ENCODE measurements at regions not wholly inside any gene's neighbourhood (a gene's known extent, or its start where the extent isn't known, plus 50 kb on each side); places are given as distances from the start of the nearest gene placed in this dataset.

DNA sequence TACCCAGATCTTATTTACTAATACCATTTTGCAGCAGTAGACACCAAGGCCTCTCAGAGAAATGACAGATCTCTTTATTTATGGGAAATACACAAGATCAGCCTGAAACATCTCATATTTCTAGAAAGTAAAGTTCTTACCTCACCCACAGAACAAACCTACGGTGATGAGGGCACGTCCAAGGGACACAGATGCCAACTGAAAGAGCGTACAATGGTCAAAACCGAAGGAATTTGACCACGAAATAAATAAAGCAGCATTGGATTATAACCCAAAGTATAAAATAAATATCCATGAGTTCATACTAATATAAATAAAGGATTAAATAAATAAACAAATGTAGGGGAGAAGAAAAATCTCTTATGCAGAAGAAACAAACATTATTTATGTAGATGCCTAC lies 747.0 kb downstream of the TNS3 start:
- DNase-seq (ENCODE audit: low read depth), result no peak
- TF ChIP-seq MAX (IDR thresholded peaks at IDR 0.05; ENCODE audit: low read depth, low read length) (no peak), POLR2A (IDR thresholded peaks at IDR 0.05; ENCODE audit: extremely low read depth, insufficient read length) (no peak), MYC (IDR thresholded peaks at IDR 0.05; ENCODE audit: low read depth, low read length) (no peak)
- TF ChIP-seq, protein P1, sequence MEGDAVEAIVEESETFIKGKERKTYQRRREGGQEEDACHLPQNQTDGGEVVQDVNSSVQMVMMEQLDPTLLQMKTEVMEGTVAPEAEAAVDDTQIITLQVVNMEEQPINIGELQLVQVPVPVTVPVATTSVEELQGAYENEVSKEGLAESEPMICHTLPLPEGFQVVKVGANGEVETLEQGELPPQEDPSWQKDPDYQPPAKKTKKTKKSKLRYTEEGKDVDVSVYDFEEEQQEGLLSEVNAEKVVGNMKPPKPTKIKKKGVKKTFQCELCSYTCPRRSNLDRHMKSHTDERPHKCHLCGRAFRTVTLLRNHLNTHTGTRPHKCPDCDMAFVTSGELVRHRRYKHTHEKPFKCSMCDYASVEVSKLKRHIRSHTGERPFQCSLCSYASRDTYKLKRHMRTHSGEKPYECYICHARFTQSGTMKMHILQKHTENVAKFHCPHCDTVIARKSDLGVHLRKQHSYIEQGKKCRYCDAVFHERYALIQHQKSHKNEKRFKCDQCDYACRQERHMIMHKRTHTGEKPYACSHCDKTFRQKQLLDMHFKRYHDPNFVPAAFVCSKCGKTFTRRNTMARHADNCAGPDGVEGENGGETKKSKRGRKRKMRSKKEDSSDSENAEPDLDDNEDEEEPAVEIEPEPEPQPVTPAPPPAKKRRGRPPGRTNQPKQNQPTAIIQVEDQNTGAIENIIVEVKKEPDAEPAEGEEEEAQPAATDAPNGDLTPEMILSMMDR (IDR thresholded peaks at IDR 0.05; ENCODE audit: low read depth, low read length), result no peak
- H3K4me3 ChIP-seq (ENCODE audit: low read depth, low read length), result no peak overlapping the region

DNA sequence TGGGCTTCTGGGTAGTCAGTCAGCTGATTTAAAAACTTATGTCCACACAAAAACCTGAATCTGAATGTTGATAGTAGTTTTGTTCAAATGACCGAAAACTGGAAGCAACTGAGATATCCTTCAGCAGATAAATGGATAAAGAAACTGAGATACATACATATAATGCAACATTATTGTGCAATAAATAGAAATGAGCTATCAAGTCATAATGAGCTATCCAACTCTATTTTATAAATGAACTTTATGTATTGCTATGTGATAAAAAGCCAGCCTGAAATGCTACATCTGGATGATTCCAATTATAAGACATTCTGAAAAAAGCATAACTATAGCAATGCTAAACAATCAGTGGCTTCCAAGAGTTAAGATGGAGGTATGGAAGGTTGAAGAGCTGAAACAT lies 748.7 kb downstream of the TNS3 start:
- no peak for DNase-seq (ENCODE audit: low read depth)
- TF ChIP-seq, protein P1 (IDR thresholded peaks at IDR 0.05; ENCODE audit: low read depth, low read length), result no peak
- TF ChIP-seq MAX (IDR thresholded peaks at IDR 0.05; ENCODE audit: low read depth, low read length) (no peak), MYC (IDR thresholded peaks at IDR 0.05; ENCODE audit: low read depth, low read length) (no peak), POLR2A (IDR thresholded peaks at IDR 0.05; ENCODE audit: extremely low read depth, insufficient read length) (no peak)
- no peak overlapping the region for H3K4me3 ChIP-seq (ENCODE audit: low read depth, low read length)

DNA sequence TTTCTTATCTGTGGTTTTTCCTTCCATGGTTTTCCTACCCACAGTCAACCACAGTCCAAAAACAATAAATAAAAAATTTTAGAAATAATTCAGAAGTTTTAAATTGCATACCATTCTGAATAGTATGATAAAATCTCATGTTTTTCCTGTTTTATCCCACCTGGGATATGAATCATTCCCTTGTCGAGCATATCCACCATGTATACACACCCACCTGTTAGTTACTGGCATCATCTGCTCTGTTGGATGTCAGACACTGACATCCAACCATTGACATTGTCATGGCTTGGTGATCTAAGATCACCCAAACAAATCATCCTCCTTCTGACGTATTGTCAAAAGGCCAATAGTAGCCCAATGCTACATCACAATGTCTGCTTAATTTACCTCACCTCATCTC lies 749.8 kb downstream of the TNS3 start:
- TF ChIP-seq MYC (IDR thresholded peaks at IDR 0.05; ENCODE audit: low read depth, low read length) (no peak), POLR2A (IDR thresholded peaks at IDR 0.05; ENCODE audit: extremely low read depth, insufficient read length) (no peak), MAX (IDR thresholded peaks at IDR 0.05; ENCODE audit: low read depth, low read length) (no peak)
- TF ChIP-seq, protein P1 (IDR thresholded peaks at IDR 0.05; ENCODE audit: low read depth, low read length), result no peak
- H3K4me3 ChIP-seq (ENCODE audit: low read depth, low read length), result no peak overlapping the region
- DNase-seq (ENCODE audit: low read depth), result no peak

DNA sequence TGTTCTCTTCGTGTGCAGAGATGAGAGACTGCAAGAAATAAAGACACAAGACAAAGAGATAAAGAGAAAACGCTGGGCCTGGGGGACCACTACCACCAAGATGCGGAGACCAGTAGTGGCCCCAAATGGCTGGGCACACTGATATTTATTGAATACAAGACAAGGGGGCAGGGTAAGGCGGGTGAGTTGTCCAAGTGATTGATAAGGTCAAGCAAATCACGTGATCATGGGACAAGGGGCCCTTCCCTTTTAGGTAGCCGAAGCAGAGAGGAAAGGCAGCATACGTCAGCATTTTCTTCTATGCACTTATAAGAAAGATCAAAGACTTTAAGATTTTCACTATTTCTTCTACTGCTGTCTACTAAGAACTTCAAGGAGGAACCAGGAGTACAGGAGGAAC lies 762.1 kb downstream of the TNS3 start:
- TF ChIP-seq MAX (IDR thresholded peaks at IDR 0.05; ENCODE audit: low read depth, low read length) (no peak), MYC (IDR thresholded peaks at IDR 0.05; ENCODE audit: low read depth, low read length) (no peak), POLR2A (IDR thresholded peaks at IDR 0.05; ENCODE audit: extremely low read depth, insufficient read length) (no peak)
- TF ChIP-seq, protein P1 (IDR thresholded peaks at IDR 0.05; ENCODE audit: low read depth, low read length), result no peak
- no peak overlapping the region for H3K4me3 ChIP-seq (ENCODE audit: low read depth, low read length)
- DNase-seq (ENCODE audit: low read depth), result no peak

DNA sequence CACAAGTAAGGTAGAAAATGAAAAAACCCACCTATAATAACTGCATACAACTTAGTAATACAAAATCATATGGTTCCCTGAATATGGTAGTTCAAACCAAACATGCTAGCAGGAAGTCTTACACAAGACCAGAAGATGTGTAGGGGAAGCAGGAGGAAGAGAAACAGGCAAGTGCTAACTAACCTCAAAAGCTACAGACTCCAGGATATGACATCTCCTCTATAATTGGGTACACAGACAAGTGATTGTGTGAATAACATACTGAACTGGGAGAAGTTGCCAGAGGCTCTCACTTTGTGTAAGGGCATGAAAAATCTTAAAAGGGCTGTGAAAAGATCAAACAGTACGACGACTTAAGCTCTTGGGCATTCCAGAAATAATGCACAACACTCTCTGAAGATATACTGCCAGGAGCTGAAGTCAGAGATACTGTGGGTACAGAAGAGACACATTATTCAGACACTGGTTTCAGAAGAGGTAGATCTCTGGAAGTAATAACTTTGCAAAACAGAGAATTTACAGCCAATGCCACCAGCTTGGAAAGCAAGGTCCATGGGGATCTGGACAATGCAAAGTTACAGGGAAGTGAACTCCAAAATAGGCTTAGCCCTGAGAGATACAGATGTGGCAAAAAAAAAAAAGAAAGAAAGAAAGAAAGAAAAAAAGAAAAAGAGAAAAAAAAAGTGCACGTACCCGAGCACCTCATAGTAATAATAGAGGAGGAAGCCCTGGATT lies 767.2 kb downstream of the TNS3 start:
- TF ChIP-seq POLR2A (IDR thresholded peaks at IDR 0.05; ENCODE audit: extremely low read depth, insufficient read length), result no peak
- no peak overlapping the region for H3K4me3 ChIP-seq (ENCODE audit: low read depth, low read length)
- no peak for DNase-seq (ENCODE audit: low read depth)

DNA sequence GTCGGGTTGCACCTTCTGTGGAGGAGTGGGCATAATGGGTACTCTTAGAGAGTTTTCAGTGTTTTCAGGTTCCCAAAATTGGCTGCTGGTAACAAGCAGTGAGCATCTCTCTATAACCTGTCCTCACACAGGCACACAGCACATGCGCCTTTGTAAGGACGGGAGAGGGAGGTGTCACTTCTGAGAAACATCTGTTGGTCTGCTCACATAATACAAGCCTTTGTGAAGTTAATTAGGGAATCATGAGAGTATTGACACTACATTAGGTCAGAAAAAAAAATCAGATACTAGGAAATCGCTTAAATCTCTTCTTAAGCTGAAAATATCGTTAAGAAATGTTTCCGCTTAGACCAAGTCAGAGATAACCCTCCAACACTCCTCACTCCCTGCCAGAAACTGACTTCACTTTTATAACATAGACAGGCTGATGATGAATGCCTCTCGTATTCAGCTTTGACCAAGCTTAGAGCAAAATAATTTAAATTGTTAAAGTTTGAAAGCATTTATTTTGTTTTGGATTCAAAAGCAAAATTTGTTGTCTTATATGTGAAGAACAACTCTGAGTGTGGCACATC lies 769.7 kb downstream of the TNS3 start:
- no peak for TF ChIP-seq MYC (IDR thresholded peaks at IDR 0.05; ENCODE audit: low read depth, low read length)
- no peak for TF ChIP-seq POLR2A (IDR thresholded peaks at IDR 0.05; ENCODE audit: extremely low read depth, insufficient read length)
- no peak for TF ChIP-seq MAX (IDR thresholded peaks at IDR 0.05; ENCODE audit: low read depth, low read length)
- TF ChIP-seq, protein P1 (IDR thresholded peaks at IDR 0.05; ENCODE audit: low read depth, low read length), result no peak
- H3K4me3 ChIP-seq (ENCODE audit: low read depth, low read length), result no peak overlapping the region
- no peak for DNase-seq (ENCODE audit: low read depth)
